AG08395 (cell line): ENCODE measurements at regions not wholly inside any gene's neighbourhood (a gene's known extent, or its start where the extent isn't known, plus 50 kb on each side); places are given as distances from the start of the nearest gene placed in this dataset.

Experiments used
- DNase-seq: peaks from one replicate; pipeline ENCODE4 v3.0.0; 2012; ENCODE audit warnings: mixed read lengths, low spot score

GRCh38 chr7:156223935-156224832, 411.9 kb upstream of the SHH start:
- no peak for DNase-seq

DNA sequence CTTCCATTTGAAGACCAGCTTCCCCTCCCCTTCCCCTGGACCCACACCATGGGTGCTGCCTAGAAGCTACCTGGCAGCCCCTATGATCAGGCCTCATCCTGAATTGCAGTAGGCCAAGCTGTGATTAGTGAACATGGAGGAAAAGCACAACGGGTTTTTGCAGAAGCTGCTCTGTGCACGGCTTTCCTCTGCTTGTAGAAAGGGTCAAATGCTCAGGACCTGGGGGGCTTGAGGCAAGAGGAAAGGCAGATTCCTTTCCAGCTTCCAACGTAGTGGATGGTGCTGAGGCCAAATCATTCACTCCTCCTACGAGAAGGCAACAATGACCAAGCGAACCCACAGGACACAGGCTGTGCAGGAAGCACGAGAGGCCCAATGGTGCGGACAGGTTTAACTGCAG, 410.3 kb upstream of the SHH start:
- no peak for DNase-seq

GRCh38 chr7:156222151-156222550, 409.9 kb upstream of the SHH start:
- no peak for DNase-seq

DNA sequence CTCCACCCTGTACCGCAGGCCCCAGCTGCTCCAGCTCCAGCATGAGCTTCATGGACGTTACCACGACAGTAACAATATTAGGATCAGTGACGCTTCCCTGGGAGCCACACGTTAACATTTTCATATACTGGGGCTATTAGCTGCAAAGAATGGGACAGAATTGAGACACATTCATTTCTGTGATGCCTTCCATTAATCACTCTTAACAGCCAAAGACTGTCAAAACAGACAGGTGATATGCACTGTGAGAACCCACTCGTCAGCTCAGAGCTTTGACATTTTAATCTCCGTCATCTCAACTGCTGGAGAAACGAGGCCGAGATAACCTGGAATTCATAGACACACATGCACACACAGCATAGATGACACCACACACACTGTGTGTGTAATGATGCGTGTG, 408.4 kb upstream of the SHH start:
- DNase-seq, result no peak

GRCh38 chr7:156220078-156220605, 407.9 kb upstream of the SHH start:
- no peak for DNase-seq

- DNase-seq, result no peak
Observed at GRCh38 chr7:156219307-156220077, 407.2 kb upstream of the SHH start.

GRCh38 chr7:156218544-156219306, 406.5 kb upstream of the SHH start:
- no peak for DNase-seq

DNA sequence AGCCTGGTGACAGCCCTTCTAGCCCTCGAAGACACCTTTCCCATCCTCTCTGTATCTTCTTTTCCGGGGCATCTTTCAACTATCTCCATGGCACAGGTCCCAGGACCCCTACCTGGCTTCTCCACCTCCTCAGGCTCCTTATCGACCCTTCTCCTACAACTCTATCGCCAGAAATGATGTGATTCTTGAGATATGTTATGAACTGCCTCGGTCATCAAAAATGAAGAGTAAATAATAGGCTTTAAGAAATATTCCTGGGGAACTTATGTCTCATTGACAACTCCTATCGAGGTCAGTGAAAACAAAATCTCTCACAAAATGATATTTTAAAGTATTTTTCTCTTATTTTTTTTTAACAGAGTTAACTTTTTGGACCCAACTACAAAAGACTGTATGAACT, 405.5 kb upstream of the SHH start:
- no peak for DNase-seq

DNA sequence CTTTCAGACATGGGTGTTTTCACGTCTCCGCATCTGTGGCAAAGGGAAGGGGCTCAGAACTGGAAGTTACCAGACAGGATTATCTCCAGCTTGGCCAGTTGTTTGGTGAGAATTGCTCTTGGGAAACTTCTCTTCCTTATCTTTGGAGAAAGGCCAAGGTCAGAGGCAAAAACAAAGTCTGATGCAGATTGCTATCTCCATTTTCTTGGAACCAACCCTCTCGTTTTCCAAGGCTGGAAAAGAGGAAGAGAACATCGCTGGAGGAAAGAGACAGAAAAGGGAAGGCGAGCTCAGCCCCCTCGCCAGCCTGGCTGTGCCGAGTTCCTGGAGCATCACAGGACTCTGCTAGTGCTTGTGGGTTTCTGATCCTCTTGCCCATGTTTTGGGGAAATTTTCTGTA, 396.8 kb upstream of the SHH start:
- DNase-seq, result no peak

DNA sequence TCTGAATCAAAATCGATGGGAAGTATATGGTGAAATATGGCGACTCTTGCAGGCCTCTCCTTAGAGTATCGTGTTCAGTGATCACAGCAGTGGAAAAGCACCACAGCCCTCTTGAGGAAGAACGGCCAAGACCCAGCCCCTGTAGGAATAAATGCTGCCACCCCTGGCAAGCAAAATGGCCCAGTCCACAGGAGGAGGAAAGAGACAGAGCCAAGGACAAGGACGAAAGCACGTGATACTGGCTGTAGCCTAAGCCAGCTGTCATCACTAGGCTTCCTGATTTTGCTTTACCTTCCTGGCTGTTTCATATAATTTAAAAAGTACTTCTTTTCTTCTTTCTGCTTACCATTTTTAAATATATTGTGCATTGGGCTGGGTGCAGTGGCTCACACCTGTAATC, 395.0 kb upstream of the SHH start:
- no peak for DNase-seq

- DNase-seq, result no peak
Observed at GRCh38 chr7:156206174-156206573, 393.9 kb upstream of the SHH start.

GRCh38 chr7:156204820-156205219, 392.6 kb upstream of the SHH start:
- DNase-seq, result no peak

DNA sequence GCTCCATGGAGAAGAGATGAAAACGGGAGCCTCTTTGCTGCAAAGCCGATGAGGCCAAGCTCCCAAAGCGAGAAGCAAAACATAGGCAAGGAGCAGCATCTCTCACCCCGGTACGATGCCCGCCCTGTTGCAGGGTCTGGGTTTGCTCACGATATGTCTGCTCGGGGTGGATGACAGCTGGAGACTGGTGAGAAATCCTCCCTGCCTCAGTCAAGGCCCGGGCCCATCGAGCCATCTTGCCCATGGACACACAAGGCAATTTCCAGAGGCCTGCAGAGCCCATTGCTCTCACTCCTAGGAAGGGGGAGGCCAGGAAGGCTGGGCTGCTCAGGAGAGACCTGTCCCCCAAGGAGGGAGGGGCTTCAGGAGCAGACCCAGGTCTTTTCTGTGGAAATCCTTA, 391.7 kb upstream of the SHH start:
- no peak for DNase-seq

DNA sequence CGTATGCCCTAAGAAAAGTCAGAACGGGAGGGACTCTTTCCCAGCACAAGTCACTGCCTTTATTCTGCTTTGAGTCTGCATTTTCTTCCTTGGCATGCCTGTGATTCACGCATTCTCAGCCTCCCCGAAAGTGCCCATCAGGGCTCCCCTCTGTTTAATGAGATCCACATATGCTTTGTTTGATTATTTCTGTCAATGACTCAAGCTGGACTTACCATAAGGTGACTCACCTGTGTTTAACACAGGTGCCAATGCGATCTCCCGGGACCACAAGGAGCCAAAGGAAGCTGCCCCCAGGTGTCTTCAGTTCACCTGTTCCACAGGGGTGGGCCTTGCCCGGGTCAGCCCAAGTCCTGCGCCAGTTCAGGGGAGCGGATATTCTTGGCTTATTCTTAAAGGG, 386.0 kb upstream of the SHH start:
- no peak for DNase-seq

GRCh38 chr7:156196649-156197048, 384.4 kb upstream of the SHH start:
- no peak for DNase-seq

DNA sequence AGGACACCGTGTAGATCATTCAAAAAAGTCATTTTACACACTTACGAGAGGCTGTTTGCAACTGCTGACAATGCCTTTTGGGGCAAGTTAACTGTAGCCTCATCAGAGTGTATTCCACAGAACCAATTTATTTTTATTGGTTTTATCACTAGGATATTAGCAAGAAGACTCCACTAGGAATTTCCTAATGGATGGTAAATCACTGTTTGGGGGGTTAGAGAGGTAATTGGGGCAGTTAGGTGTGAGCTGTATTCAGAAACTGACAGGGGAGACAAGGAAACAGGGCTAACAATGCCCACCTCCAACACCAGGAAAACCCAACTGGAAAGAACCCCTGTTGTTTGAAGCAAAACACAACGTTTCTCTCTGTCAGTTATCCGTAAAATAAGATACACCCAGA, 383.0 kb upstream of the SHH start:
- no peak for DNase-seq

DNA sequence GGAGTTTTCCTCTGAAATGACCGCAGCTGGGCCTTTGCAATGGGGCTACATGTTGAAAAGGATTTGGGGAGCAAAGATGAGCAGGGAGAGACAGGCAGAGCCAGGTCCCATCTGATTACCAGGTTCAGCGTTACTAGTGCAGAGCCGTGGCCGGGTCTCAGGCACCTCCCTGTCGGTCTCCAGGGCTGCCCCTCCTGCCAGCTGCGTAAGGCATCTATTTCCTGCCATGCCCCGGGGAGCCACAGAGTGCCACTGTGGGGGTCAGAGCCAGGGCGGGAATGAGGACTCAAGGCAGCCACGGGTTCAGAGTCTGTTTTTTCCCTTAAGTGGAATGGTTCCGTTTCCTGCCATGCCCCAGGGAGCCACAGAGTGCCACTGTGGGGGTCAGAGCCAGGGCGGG, 382.6 kb upstream of the SHH start:
- no peak for DNase-seq

- DNase-seq, result no peak
Observed at GRCh38 chr7:156192921-156193320, 380.7 kb upstream of the SHH start.

DNA sequence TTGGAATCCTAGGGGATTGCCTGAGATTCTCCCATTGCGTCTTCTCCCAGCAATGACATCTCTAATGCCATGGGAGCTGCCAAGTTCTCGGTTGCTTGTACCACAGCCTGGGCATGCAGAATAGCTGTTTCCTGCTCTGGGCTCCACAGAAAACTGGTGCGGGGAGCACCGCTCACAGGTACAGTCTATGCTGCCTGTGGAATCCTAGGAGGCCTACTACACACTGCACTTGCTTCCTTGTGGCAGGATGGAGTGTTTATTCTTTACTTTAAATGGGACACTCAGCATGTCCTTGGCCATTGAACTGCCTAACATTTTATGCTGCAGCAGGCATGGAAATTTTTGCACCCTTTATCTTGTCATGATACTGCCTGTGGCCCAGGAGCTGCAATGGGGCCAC, 378.8 kb upstream of the SHH start:
- DNase-seq, result no peak

DNA sequence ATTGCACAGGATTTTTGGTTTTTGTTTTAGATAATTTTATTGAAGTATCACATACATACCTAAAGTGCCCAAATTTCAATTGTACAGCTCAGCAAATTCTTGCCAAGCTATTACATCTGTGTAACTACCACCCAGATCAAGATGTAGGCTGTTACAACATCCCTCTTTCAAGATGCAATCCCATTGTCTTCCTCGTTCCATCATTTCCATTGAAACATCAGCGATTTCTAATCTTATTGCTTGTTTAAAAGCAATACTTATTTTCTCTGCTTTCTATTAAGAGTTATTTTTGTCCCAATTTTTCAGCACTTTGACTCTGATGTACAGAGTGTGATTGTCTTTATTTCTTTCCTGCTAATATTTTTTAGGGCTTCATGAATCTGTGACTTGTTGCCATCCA, 372.8 kb upstream of the SHH start:
- no peak for DNase-seq

DNA sequence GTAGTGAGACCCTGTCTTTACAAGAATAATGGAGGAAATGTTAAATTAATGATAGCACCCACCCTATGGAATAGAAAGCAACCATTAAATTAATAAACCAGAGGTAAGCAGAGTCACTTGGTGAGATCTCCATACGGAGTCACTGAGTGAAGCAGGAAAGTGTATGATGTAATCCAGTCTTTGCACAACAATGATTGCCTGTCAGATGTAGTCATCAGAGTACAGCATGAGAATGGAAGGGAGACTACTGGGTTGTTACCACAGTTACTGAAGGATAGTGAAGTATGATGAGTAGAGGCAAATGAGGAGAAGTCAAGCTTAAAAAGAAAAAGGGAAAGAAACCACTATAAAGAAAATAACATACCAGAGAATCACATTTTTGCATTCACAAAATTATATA, 371.9 kb upstream of the SHH start:
- DNase-seq, result no peak

GRCh38 chr7:156180451-156181229, 368.4 kb upstream of the SHH start:
- DNase-seq, result no peak
